ENCODE measurements at regions not wholly inside any gene's neighbourhood (a gene's known extent, or its start where the extent isn't known, plus 50 kb on each side); places are given as distances from the start of the nearest gene placed in this dataset.

DNA sequence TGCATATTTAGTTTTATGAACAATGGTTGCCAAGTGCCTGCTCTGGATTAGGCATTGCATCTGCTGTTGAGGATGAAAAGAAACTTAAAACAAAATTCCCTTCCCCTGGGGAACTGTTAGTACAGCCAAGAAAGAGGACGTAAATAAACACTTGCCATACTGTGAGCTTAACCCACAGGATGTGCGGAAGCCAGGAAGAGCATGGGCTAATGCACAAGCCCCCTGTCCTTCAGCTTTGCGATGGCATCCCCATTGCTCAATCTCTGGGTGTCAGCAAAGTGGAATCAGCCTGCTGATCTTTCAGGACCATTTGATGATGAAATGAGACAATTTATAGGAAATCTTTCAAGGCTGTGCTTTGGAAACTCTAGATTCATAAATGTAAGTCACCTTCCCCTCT, 399.9 kb upstream of the IGFBP3 start:
- TF ChIP-seq SP1 (IDR thresholded peaks at IDR 0.05) (no peak), FOXA1 (IDR thresholded peaks at IDR 0.05) (no peak), RAD21 (IDR thresholded peaks at IDR 0.05) (no peak), GABPA (IDR thresholded peaks at IDR 0.05 in 1 of 2, conservative IDR thresholded peaks at IDR 0.05 in 1 of 2) (no peak), NR2F2 (IDR thresholded peaks at IDR 0.05) (no peak), JUND (IDR thresholded peaks at IDR 0.05) (no peak), TAF1 (conservative IDR thresholded peaks at IDR 0.05) (no peak)
- TF ChIP-seq, protein P1, sequence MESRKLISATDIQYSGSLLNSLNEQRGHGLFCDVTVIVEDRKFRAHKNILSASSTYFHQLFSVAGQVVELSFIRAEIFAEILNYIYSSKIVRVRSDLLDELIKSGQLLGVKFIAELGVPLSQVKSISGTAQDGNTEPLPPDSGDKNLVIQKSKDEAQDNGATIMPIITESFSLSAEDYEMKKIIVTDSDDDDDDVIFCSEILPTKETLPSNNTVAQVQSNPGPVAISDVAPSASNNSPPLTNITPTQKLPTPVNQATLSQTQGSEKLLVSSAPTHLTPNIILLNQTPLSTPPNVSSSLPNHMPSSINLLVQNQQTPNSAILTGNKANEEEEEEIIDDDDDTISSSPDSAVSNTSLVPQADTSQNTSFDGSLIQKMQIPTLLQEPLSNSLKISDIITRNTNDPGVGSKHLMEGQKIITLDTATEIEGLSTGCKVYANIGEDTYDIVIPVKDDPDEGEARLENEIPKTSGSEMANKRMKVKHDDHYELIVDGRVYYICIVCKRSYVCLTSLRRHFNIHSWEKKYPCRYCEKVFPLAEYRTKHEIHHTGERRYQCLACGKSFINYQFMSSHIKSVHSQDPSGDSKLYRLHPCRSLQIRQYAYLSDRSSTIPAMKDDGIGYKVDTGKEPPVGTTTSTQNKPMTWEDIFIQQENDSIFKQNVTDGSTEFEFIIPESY (IDR thresholded peaks at IDR 0.05) = no peak
- TF ChIP-seq, protein P2, sequence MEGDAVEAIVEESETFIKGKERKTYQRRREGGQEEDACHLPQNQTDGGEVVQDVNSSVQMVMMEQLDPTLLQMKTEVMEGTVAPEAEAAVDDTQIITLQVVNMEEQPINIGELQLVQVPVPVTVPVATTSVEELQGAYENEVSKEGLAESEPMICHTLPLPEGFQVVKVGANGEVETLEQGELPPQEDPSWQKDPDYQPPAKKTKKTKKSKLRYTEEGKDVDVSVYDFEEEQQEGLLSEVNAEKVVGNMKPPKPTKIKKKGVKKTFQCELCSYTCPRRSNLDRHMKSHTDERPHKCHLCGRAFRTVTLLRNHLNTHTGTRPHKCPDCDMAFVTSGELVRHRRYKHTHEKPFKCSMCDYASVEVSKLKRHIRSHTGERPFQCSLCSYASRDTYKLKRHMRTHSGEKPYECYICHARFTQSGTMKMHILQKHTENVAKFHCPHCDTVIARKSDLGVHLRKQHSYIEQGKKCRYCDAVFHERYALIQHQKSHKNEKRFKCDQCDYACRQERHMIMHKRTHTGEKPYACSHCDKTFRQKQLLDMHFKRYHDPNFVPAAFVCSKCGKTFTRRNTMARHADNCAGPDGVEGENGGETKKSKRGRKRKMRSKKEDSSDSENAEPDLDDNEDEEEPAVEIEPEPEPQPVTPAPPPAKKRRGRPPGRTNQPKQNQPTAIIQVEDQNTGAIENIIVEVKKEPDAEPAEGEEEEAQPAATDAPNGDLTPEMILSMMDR (IDR thresholded peaks at IDR 0.05; ENCODE audit: low read depth, low read length, missing input control) = no peak
- TF ChIP-seq, protein P3, sequence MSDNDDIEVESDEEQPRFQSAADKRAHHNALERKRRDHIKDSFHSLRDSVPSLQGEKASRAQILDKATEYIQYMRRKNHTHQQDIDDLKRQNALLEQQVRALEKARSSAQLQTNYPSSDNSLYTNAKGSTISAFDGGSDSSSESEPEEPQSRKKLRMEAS (IDR thresholded peaks at IDR 0.05) = no peak
- TF ChIP-seq, protein P4, sequence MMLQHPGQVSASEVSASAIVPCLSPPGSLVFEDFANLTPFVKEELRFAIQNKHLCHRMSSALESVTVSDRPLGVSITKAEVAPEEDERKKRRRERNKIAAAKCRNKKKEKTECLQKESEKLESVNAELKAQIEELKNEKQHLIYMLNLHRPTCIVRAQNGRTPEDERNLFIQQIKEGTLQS (IDR thresholded peaks at IDR 0.05) = no peak

Data from liver (tissue), 3 donors.